ENCODE measurements at regions not wholly inside any gene's neighbourhood (a gene's known extent, or its start where the extent isn't known, plus 50 kb on each side); places are given as distances from the start of the nearest gene placed in this dataset.
A peak's percentile ranks its signal among the peaks of the same experiment; 100 is the strongest.
"Not testable (repeated sequence)": the region's sequence is repeated elsewhere in the genome, so short reads cannot be mapped to it uniquely, and the experiment has no call there.

- Histone ChIP-seq H3K27ac (no peak overlapping the region), H3K27me3 (no peaks in the 10 kb centered on the region), H3K4me2 (no peak overlapping the region), H3K4me3 (no peak overlapping the region), H3F3A (ENCODE audit: low read depth) (no peaks in the 10 kb centered on the region), H2AFZ (replicated peaks) (no peak overlapping the region), H3K9ac (no peak overlapping the region), H3K36me3 (no peaks in the 10 kb centered on the region), H3K79me2 (ENCODE audit: low read depth) (no peaks in the 10 kb centered on the region), H3K9me3 (ENCODE audit: low read depth) (no peaks in the 10 kb centered on the region), H4K20me1 (ENCODE audit: low read depth) (no peaks in the 10 kb centered on the region), H3K4me1 (peaks cover 4% of the 10 kb centered on the region)
- H3K4me3 Mint-ChIP-seq, result no peak overlapping the region
- DNase-seq (ENCODE audit: low spot score), result no peak
- peaks cover 6% of the 10 kb centered on the region for H3K4me1 Mint-ChIP-seq
- no peaks in the 10 kb centered on the region for H3K36me3 Mint-ChIP-seq
- H3K27me3 Mint-ChIP-seq (ENCODE audit: insufficient read depth, low read depth), result no peaks in the 10 kb centered on the region
- no peaks in the 10 kb centered on the region for H3K9me3 Mint-ChIP-seq
- H3K27ac Mint-ChIP-seq, result no peak overlapping the region
- no peak for TF ChIP-seq EZH2phosphoT487 (IDR thresholded peaks at IDR 0.05)
- TF ChIP-seq, protein P1, sequence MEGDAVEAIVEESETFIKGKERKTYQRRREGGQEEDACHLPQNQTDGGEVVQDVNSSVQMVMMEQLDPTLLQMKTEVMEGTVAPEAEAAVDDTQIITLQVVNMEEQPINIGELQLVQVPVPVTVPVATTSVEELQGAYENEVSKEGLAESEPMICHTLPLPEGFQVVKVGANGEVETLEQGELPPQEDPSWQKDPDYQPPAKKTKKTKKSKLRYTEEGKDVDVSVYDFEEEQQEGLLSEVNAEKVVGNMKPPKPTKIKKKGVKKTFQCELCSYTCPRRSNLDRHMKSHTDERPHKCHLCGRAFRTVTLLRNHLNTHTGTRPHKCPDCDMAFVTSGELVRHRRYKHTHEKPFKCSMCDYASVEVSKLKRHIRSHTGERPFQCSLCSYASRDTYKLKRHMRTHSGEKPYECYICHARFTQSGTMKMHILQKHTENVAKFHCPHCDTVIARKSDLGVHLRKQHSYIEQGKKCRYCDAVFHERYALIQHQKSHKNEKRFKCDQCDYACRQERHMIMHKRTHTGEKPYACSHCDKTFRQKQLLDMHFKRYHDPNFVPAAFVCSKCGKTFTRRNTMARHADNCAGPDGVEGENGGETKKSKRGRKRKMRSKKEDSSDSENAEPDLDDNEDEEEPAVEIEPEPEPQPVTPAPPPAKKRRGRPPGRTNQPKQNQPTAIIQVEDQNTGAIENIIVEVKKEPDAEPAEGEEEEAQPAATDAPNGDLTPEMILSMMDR (IDR thresholded peaks at IDR 0.05), result no peak
- TF ChIP-seq EZH2 (IDR thresholded peaks at IDR 0.05), result no peak
Measured at GRCh38 chr10:55746002-55746401, 615.1 kb downstream of the ZWINT start.

GRCh38 chr10:55742487-55742886 is 618.6 kb downstream of the ZWINT start:
- H3K4me3 Mint-ChIP-seq, result no peak overlapping the region
- H3K9me3 ChIP-seq (ENCODE audit: low read depth), result no peaks in the 10 kb centered on the region
- no peaks in the 10 kb centered on the region for H3K79me2 ChIP-seq (ENCODE audit: low read depth)
- no peaks in the 10 kb centered on the region for H4K20me1 ChIP-seq (ENCODE audit: low read depth)
- no peaks in the 10 kb centered on the region for H3K27me3 ChIP-seq
- peaks cover 2% of the 10 kb centered on the region for H3K4me1 ChIP-seq
- peaks cover 3% of the 10 kb centered on the region for H3K4me1 Mint-ChIP-seq
- H3K27ac ChIP-seq, result no peak overlapping the region
- peaks cover 2% of the 10 kb centered on the region for H3K27me3 Mint-ChIP-seq (ENCODE audit: insufficient read depth, low read depth)
- H3F3A ChIP-seq (ENCODE audit: low read depth), result no peaks in the 10 kb centered on the region
- no peak overlapping the region for H3K9ac ChIP-seq
- no peak overlapping the region for H3K27ac Mint-ChIP-seq
- no peak for DNase-seq (ENCODE audit: low spot score)
- H3K36me3 ChIP-seq, result no peaks in the 10 kb centered on the region
- no peak for TF ChIP-seq EZH2 (IDR thresholded peaks at IDR 0.05)
- TF ChIP-seq EZH2phosphoT487 (IDR thresholded peaks at IDR 0.05), result no peak
- TF ChIP-seq, protein P1 (IDR thresholded peaks at IDR 0.05), result no peak
- no peak overlapping the region for H3K4me3 ChIP-seq
- H2AFZ ChIP-seq (replicated peaks), result no peak overlapping the region
- H3K4me2 ChIP-seq, result no peak overlapping the region
- no peaks in the 10 kb centered on the region for H3K36me3 Mint-ChIP-seq
- no peaks in the 10 kb centered on the region for H3K9me3 Mint-ChIP-seq

- not testable (repeated sequence) for H3K36me3 ChIP-seq; H3K4me1 Mint-ChIP-seq; H3K9me3 Mint-ChIP-seq; H3K27ac ChIP-seq; H3K9me3 ChIP-seq (ENCODE audit: low read depth); H3K4me3 Mint-ChIP-seq; H3K4me1 ChIP-seq; H2AFZ ChIP-seq (replicated peaks); H3K27ac Mint-ChIP-seq; H3F3A ChIP-seq (ENCODE audit: low read depth); H3K4me2 ChIP-seq; H3K36me3 Mint-ChIP-seq; H3K79me2 ChIP-seq (ENCODE audit: low read depth); H3K4me3 ChIP-seq; H3K9ac ChIP-seq; H3K27me3 Mint-ChIP-seq (ENCODE audit: insufficient read depth, low read depth); H3K27me3 ChIP-seq; H4K20me1 ChIP-seq (ENCODE audit: low read depth)
- TF ChIP-seq, protein P1 (IDR thresholded peaks at IDR 0.05), result peak; percentile 59
- DNase-seq (ENCODE audit: low spot score), result peak; percentile 47
Measured at GRCh38 chr10:55740767-55741166, 620.3 kb downstream of the ZWINT start.

DNA sequence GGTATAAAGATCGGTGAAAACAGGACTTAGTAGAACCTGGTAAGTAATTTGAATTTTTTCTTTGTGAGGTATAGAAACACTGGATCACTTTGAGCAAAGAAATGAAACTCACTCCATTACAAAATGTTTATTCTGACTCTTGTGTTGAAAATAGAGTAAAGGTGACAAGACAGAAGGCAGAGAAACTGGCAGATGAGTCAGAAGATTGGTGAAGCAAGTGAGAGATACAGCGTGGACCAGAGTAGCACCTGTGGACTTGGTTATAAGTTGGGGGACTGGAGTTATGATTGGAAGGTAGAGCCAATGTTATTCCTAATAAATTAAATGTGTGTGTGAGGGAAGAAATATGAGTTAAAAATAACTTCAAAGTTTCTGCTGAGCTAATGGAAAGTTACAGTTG is 620.9 kb downstream of the ZWINT start:
- H3K27me3 ChIP-seq, result no peaks in the 10 kb centered on the region
- H3K9me3 ChIP-seq (ENCODE audit: low read depth), result no peaks in the 10 kb centered on the region
- Mint-ChIP-seq H3K9me3 (no peaks in the 10 kb centered on the region), H3K27ac (no peak overlapping the region), H3K4me3 (no peak overlapping the region), H3K36me3 (no peaks in the 10 kb centered on the region), H3K4me1 (no peaks in the 10 kb centered on the region), H3K27me3 (ENCODE audit: insufficient read depth, low read depth) (peaks cover 2% of the 10 kb centered on the region)
- no peaks in the 10 kb centered on the region for H4K20me1 ChIP-seq (ENCODE audit: low read depth)
- no peak overlapping the region for H3K9ac ChIP-seq
- no peak overlapping the region for H3K4me2 ChIP-seq
- H3K4me3 ChIP-seq, result no peak overlapping the region
- no peak overlapping the region for H2AFZ ChIP-seq (replicated peaks)
- no peaks in the 10 kb centered on the region for H3F3A ChIP-seq (ENCODE audit: low read depth)
- DNase-seq (ENCODE audit: low spot score), result no peak
- no peaks in the 10 kb centered on the region for H3K4me1 ChIP-seq
- H3K27ac ChIP-seq, result no peak overlapping the region
- H3K36me3 ChIP-seq, result no peaks in the 10 kb centered on the region
- no peak for TF ChIP-seq EZH2phosphoT487 (IDR thresholded peaks at IDR 0.05)
- TF ChIP-seq, protein P1 (IDR thresholded peaks at IDR 0.05), result no peak
- no peaks in the 10 kb centered on the region for H3K79me2 ChIP-seq (ENCODE audit: low read depth)

Measured in neural progenitor cell (in vitro differentiated cells).